H1 (cell line): ENCODE measurements at regions not wholly inside any gene's neighbourhood (a gene's known extent, or its start where the extent isn't known, plus 50 kb on each side); places are given as distances from the start of the nearest gene placed in this dataset.

ENCODE experiments used
- NRF1 ChIP-seq: IDR thresholded peaks from 2 replicates; pipeline ENCODE4 v1.6.1; 2011; ENCODE audit warnings: mild to moderate bottlenecking, low read depth, low read length, improper control_type of control experiment
- RAD21 ChIP-seq, 2 experiments: IDR thresholded peaks in 1 of 2; conservative IDR thresholded peaks in 1 of 2; 2 replicates each; pipeline ENCODE4 v1.6.1; 2011; ENCODE audit warnings: low read depth in 2 of 2, low read length in 2 of 2, improper control_type of control experiment in 1 of 2, inconsistent platforms in 1 of 2, mild to moderate bottlenecking in 1 of 2, moderate library complexity in 1 of 2

DNA sequence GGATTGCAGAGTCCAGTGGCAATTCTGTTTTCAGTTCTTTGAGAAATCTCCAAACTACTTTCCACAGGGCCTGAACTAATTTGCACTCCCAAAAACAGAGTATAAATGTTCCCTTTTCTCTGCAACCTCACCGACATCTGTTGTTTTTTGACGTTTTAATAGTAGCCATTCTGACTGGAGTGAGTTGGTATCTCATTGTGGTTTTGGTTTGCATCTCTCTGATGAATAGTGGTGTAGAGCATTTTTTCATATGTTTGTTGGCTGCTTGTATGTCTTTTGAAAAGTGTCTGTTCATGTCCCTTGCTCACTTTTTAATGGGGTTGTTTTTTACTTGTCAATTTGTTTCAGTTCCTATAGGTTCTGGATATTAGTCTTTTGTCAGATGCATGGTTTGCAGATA lies 72.6 kb downstream of the PALM2AKAP2 start (continued):
- no peak for TF ChIP-seq RAD21 (IDR thresholded peaks at IDR 0.05 in 1 of 2, conservative IDR thresholded peaks at IDR 0.05 in 1 of 2; ENCODE audit: low read depth in 2 of 2, low read length in 2 of 2)
- no peak for TF ChIP-seq NRF1
- TF ChIP-seq, all 59 proteins: peak for 0
